VCaP (cell line): ENCODE measurements at regions not wholly inside any gene's neighbourhood (a gene's known extent, or its start where the extent isn't known, plus 50 kb on each side); places are given as distances from the start of the nearest gene placed in this dataset.
"Not testable (repeated sequence)": the region's sequence is repeated elsewhere in the genome, so short reads cannot be mapped to it uniquely, and the experiment has no call there.

ENCODE experiments used
- H3K27ac ChIP-seq: fragments of 450-650 bp; 2 replicates; pipeline ENCODE4 v1.5.1; 2017
- TF ChIP-seq, protein P1 (sequence below): fragments of 450-650 bp; conservative IDR thresholded peaks from 2 replicates; pipeline ENCODE4 v1.5.1; 2017; ENCODE audit warnings: mild to moderate bottlenecking, moderate library complexity

DNA sequence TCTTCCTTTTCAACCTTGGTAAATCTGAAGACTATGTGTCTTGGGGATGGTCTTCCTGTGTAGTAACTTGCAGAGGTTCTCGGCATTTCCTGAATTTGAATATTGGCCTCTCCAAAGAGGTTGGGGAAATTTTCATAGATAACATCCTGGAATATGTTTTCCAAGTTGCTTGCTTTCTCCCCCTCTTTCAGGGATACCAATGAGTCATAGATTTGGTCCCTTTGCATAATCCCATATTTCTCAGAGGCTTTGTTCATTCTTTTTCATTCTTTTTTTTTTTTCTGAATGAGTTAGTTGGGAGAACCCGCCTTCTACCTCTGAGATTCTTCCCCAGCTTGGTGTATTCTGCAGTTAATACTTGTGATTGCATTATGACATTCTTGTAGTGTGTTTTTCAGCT lies 549.2 kb upstream of the AMOT start:
- H3K27ac ChIP-seq: no peak overlapping the region
- TF ChIP-seq, protein P1, sequence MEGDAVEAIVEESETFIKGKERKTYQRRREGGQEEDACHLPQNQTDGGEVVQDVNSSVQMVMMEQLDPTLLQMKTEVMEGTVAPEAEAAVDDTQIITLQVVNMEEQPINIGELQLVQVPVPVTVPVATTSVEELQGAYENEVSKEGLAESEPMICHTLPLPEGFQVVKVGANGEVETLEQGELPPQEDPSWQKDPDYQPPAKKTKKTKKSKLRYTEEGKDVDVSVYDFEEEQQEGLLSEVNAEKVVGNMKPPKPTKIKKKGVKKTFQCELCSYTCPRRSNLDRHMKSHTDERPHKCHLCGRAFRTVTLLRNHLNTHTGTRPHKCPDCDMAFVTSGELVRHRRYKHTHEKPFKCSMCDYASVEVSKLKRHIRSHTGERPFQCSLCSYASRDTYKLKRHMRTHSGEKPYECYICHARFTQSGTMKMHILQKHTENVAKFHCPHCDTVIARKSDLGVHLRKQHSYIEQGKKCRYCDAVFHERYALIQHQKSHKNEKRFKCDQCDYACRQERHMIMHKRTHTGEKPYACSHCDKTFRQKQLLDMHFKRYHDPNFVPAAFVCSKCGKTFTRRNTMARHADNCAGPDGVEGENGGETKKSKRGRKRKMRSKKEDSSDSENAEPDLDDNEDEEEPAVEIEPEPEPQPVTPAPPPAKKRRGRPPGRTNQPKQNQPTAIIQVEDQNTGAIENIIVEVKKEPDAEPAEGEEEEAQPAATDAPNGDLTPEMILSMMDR: no peak

DNA sequence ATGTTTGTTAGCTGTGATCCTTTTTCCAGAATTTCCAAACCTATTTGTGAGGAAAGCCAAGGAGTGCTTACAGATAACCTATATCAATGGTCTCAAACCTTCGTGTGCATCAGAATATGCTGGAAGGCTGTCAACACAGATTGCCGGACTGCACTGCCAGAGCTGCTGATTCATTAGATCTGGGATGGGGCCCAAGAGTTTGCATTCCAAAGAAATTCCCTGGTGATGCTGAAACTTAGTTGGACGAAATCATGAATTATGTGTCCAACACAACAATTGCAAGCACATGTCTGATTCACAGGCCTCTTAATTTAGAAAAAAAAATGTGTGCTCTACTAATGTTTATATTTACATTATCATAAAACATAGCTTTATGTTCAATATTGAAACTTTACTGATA lies 544.0 kb upstream of the AMOT start:
- TF ChIP-seq, protein P1: no peak
- H3K27ac ChIP-seq: no peak overlapping the region

DNA sequence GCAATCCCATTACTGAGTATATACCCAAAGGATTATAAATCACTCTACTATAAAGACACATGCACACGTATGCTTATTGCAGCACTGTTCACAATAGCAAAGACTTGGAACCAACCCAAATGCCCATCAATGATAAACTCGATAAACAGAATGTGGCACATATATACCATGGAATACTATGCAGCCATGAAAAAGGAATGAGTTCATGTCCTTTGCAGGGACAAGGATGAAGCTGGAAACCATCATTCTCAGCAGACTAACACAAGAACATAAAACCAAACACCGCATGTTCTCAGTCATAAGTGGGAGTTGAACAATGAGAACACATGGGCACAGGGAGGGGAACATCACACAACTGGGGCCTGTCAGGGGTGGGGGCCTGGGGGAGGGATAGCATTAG lies 532.8 kb upstream of the AMOT start:
- H3K27ac ChIP-seq: not testable (repeated sequence)

DNA sequence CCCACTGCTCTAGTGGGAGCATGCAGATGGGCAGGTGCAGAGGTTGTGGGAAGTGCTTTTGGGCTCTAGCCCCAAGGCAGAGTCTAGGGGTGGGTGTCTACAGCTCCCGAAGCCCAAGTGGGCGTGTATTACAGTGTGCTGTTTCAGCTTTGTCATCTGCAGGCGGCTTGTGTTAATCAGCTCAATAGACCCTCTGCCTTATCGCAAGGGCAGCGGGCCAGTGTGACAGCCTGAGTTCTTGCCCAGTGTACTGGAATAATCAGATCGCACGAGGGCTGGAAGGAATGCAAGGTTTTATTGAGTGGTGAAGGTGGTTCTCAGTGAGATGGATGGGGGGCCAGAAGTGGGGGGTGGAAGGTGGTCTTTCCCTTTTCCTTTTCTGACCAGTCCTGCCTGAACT lies 529.4 kb upstream of the AMOT start:
- TF ChIP-seq, protein P1: no peak
- no peak overlapping the region for H3K27ac ChIP-seq

DNA sequence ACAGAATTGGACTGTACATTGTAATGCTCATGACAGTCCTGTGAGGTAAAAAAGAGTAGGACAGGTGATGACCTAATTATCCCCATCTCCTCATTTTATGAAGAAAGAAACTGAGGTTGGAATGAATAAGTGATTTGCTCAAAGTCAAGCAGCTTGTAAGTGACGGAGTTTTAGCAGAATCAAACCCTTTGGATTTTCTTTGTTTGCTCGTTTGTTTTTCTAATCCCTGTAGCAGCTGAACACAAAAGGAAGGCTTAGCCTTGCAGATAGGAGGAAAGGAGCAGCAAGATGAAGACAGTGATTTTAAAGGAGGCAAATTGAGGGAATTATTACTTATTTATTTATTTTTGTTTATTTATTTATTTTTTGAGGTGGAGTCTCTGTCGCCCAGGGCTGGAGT lies 528.4 kb upstream of the AMOT start:
- TF ChIP-seq, protein P1: no peak

DNA sequence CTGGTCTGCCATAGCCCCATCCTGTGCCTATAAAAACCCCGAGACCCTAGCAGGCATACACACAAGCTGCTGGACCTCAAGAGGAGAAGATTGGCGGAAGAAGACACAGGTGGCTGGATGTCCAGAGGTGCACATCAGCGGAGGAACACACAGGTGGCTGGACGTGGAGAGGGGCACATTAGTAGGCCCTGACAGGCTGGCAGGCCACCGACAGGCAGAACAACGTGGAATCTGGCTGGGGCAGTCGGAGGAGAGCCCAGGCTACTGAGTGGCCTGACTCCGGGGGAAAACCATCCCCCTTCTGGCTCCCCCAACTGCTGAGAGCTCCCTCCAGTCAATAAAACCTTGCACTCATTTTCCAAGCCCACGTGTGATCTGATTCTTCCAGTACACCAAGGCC lies 512.5 kb upstream of the AMOT start:
- no peak overlapping the region for H3K27ac ChIP-seq
- TF ChIP-seq, protein P1: no peak

More for the DNA sequence above, 528.4 kb upstream of the AMOT start:
- H3K27ac ChIP-seq: no peak overlapping the region

DNA sequence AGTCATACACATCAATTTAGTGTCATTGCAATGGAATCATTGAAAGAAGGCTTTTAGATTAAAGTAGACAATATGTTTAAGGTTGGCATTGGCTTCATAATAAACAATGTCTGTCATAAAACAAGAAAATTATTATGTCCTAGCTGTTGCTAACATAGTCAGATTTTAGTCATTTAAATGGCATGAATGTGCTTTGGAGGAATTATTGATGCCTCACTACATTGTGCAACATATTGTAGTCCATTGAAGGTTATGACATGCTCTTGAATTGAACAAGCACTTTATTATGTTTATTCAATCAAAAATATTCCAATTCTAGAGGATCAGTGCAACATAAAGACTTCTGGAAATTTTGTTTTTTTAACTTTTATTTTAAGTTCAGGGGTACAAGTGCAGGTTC lies 489.8 kb upstream of the AMOT start:
- TF ChIP-seq, protein P1: no peak

DNA sequence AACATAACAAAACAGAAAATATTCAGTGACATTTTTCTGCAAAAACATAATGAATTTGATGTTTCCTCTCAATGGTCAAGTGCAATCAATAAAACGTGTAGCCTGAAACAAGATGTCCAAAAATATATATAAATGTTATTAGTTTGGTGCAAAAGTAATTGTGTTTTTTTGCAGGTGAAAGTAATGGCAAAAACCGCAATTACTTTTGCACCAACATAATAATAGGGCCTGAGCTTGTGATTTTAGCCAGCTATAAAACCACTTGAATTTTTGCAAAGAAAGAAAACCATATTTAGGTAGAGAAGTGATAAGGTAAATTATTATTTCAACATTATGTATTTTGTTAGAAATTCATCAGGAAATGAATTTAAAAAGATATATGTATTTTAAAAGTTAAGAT lies 475.3 kb upstream of the AMOT start:
- H3K27ac ChIP-seq: no peak overlapping the region
- TF ChIP-seq, protein P1: no peak

More for the DNA sequence above, 489.8 kb upstream of the AMOT start:
- no peak overlapping the region for H3K27ac ChIP-seq
